Mesendoderm (in vitro differentiated cells): ENCODE measurements at regions not wholly inside any gene's neighbourhood (a gene's known extent, or its start where the extent isn't known, plus 50 kb on each side); places are given as distances from the start of the nearest gene placed in this dataset.

Experiments
- DNase-seq: peaks from one replicate; pipeline ENCODE4 v3.0.0; 2013
- H2AK5ac ChIP-seq: 2 replicates; pipeline ENCODE4 v1.6.1; 2013; ENCODE audit warnings: low read length, inconsistent platforms
- H2BK120ac ChIP-seq: 2 replicates; pipeline ENCODE4 v1.6.1; 2013; ENCODE audit warnings: low read depth, mild to moderate bottlenecking, low read length, moderate library complexity, mixed read lengths
- H2BK15ac ChIP-seq: replicated peaks from 2 replicates; pipeline ENCODE4 v1.6.1; 2013; ENCODE audit warnings: low read depth, mild to moderate bottlenecking, moderate library complexity
- H2BK5ac ChIP-seq: 2 replicates; pipeline ENCODE4 v1.6.1; 2013; ENCODE audit warnings: low read length, inconsistent platforms
- H3K18ac ChIP-seq: 2 replicates; pipeline ENCODE4 v1.6.1; 2013; ENCODE audit warnings: mild to moderate bottlenecking, low read length, mixed read lengths
- H3K23ac ChIP-seq: one replicate; pipeline ENCODE4 v1.6.1; 2013; ENCODE audit warnings: low read length
- H3K27ac ChIP-seq: 2 replicates; pipeline ENCODE4 v1.5.1; 2013; ENCODE audit warnings: low read depth, mild to moderate bottlenecking, inconsistent platforms, low read length, moderate library complexity
- H3K27me3 ChIP-seq: 2 replicates; pipeline ENCODE4 v1.6.1; 2013; ENCODE audit warnings: low read length, control low read depth, mild to moderate bottlenecking, inconsistent platforms; ENCODE audit not compliant: insufficient read depth, poor library complexity
- H3K36me3 ChIP-seq: 2 replicates; pipeline ENCODE4 v1.6.1; 2013; ENCODE audit warnings: low read length, inconsistent platforms; ENCODE audit not compliant: control insufficient read depth, insufficient read depth
- H3K4ac ChIP-seq: one replicate; pipeline ENCODE4 v1.6.1; 2013; ENCODE audit warnings: low read depth, mild to moderate bottlenecking, low read length, moderate library complexity
- H3K4me1 ChIP-seq: 2 replicates; pipeline ENCODE4 v1.6.1; 2013; ENCODE audit warnings: low read depth, low read length, inconsistent platforms; ENCODE audit not compliant: control insufficient read depth
- H3K4me2 ChIP-seq: 2 replicates; pipeline ENCODE4 v1.6.1; 2013; ENCODE audit warnings: low read length
- H3K4me3 ChIP-seq: 2 replicates; pipeline ENCODE4 v1.5.1; 2013; ENCODE audit warnings: mild to moderate bottlenecking, low read length
- H3K56ac ChIP-seq: one replicate; pipeline ENCODE4 v1.6.1; 2013; ENCODE audit warnings: low read length
- H3K79me1 ChIP-seq: 2 replicates; pipeline ENCODE4 v1.6.1; 2013; ENCODE audit warnings: low read length, inconsistent platforms
- H3K79me2 ChIP-seq: 2 replicates; pipeline ENCODE4 v1.6.1; 2013; ENCODE audit warnings: mild to moderate bottlenecking, low read length; ENCODE audit not compliant: control insufficient read depth, insufficient read depth
- H3K9ac ChIP-seq: 2 replicates; pipeline ENCODE4 v1.6.1; 2013; ENCODE audit warnings: low read length, inconsistent platforms
- H4K5ac ChIP-seq: one replicate; pipeline ENCODE4 v1.6.1; 2013; ENCODE audit warnings: low read length
- H4K8ac ChIP-seq: one replicate; pipeline ENCODE4 v1.6.1; 2013; ENCODE audit warnings: low read depth, mild to moderate bottlenecking, control low read depth, low read length, moderate library complexity
- WGBS: extraction: QIAGEN DNeasy Blood & Tissue Kit; methylation state at CpG from one replicate; pipeline ENCODE4 v1.1.7; 2013; ENCODE audit warnings: low lambda C conversion rate, missing lambda C conversion rate; ENCODE audit not compliant: insufficient coverage; ENCODE audit errors: extremely low coverage; 5-methylcytosine and 5-hydroxymethylcytosine counted together

GRCh38 chr6:12578097-12578496, 138.5 kb upstream of the PHACTR1 start:
- H2BK5ac ChIP-seq, result no peak overlapping the region
- no peaks in the 10 kb centered on the region for H3K79me2 ChIP-seq
- no peak overlapping the region for H3K4me2 ChIP-seq
- no peak overlapping the region for H4K5ac ChIP-seq
- no peak overlapping the region for H2BK120ac ChIP-seq
- no peaks in the 10 kb centered on the region for H3K36me3 ChIP-seq
- H2AK5ac ChIP-seq, result no peak overlapping the region
- H3K4me1 ChIP-seq, result no peaks in the 10 kb centered on the region
- H3K9ac ChIP-seq, result no peak overlapping the region
- no peaks in the 10 kb centered on the region for H3K27me3 ChIP-seq
- H3K4ac ChIP-seq, result no peak overlapping the region
- no peak for DNase-seq
- no peak overlapping the region for H3K27ac ChIP-seq
- no peak overlapping the region for H4K8ac ChIP-seq
- no peak overlapping the region for H3K4me3 ChIP-seq
- H2BK15ac ChIP-seq, result no peak overlapping the region
- no peak overlapping the region for H3K56ac ChIP-seq
- H3K79me1 ChIP-seq, result no peaks in the 10 kb centered on the region
- H3K18ac ChIP-seq, result no peak overlapping the region
- no peak overlapping the region for H3K23ac ChIP-seq

DNA sequence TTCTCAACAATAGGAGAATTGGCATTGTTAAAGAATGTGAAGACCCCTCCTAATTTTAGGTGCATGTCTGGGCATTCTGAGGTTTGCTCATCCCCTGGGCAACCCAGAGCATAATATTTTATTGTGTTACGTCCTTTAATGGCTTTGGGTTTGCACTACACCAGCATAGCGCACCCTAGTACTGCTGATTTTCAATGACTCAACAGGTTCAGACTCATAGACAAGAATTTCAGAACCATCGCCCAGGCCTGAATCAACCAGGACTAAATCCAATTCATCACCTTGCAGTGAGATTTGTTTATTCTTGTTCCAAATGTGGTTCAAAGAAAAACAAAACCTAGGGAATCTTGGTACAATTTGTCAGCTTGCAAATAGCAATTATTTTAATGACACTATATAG, 137.8 kb upstream of the PHACTR1 start:
- Histone ChIP-seq H3K23ac (no peak overlapping the region), H3K36me3 (no peaks in the 10 kb centered on the region), H2BK120ac (no peak overlapping the region), H3K27ac (no peak overlapping the region), H3K4me3 (no peak overlapping the region), H3K79me2 (no peaks in the 10 kb centered on the region), H3K18ac (no peak overlapping the region), H3K4me2 (no peak overlapping the region), H3K4ac (no peak overlapping the region), H2BK15ac (no peak overlapping the region), H3K27me3 (no peaks in the 10 kb centered on the region), H3K4me1 (no peaks in the 10 kb centered on the region), H3K9ac (no peak overlapping the region), H3K56ac (no peak overlapping the region), H4K8ac (no peak overlapping the region), H2AK5ac (no peak overlapping the region), H2BK5ac (no peak overlapping the region), H4K5ac (no peak overlapping the region), H3K79me1 (no peaks in the 10 kb centered on the region)
- no peak for DNase-seq
- WGBS, result no CpG with 5 or more reads among the region's 3 CpGs

GRCh38 chr6:12580290-12580689, 136.3 kb upstream of the PHACTR1 start:
- H3K27ac ChIP-seq, result no peak overlapping the region
- no peak for DNase-seq
- no peak overlapping the region for H3K23ac ChIP-seq
- H3K4me3 ChIP-seq, result no peak overlapping the region
- no CpG with 5 or more reads among the region's 3 CpGs for WGBS
- no peak overlapping the region for H3K56ac ChIP-seq
- H3K4ac ChIP-seq, result no peak overlapping the region
- no peaks in the 10 kb centered on the region for H3K79me2 ChIP-seq
- H3K36me3 ChIP-seq, result no peaks in the 10 kb centered on the region
- H2BK15ac ChIP-seq, result no peak overlapping the region
- H3K9ac ChIP-seq, result no peak overlapping the region
- no peak overlapping the region for H4K5ac ChIP-seq
- no peaks in the 10 kb centered on the region for H3K4me1 ChIP-seq
- no peak overlapping the region for H3K18ac ChIP-seq
- no peak overlapping the region for H2BK120ac ChIP-seq
- no peaks in the 10 kb centered on the region for H3K27me3 ChIP-seq
- H3K4me2 ChIP-seq, result no peak overlapping the region
- H3K79me1 ChIP-seq, result no peaks in the 10 kb centered on the region
- no peak overlapping the region for H4K8ac ChIP-seq
- H2BK5ac ChIP-seq, result no peak overlapping the region
- H2AK5ac ChIP-seq, result no peak overlapping the region

- Histone ChIP-seq H2BK5ac (no peak overlapping the region), H4K8ac (no peak overlapping the region), H3K4me3 (no peak overlapping the region), H4K5ac (no peak overlapping the region), H3K23ac (no peak overlapping the region), H3K18ac (no peak overlapping the region), H3K27me3 (no peaks in the 10 kb centered on the region), H3K79me1 (no peaks in the 10 kb centered on the region), H3K27ac (no peak overlapping the region), H2BK15ac (peak overlapping the region; percentile 74), H3K36me3 (no peaks in the 10 kb centered on the region), H2BK120ac (no peak overlapping the region), H3K79me2 (no peaks in the 10 kb centered on the region), H3K56ac (no peak overlapping the region), H3K9ac (no peak overlapping the region), H3K4me1 (no peaks in the 10 kb centered on the region), H3K4ac (no peak overlapping the region), H3K4me2 (no peak overlapping the region), H2AK5ac (no peak overlapping the region)
- WGBS, result no CpG with 5 or more reads among the region's 4 CpGs
- no peak for DNase-seq
Observed at GRCh38 chr6:12582421-12583110, 134.0 kb upstream of the PHACTR1 start.

DNA sequence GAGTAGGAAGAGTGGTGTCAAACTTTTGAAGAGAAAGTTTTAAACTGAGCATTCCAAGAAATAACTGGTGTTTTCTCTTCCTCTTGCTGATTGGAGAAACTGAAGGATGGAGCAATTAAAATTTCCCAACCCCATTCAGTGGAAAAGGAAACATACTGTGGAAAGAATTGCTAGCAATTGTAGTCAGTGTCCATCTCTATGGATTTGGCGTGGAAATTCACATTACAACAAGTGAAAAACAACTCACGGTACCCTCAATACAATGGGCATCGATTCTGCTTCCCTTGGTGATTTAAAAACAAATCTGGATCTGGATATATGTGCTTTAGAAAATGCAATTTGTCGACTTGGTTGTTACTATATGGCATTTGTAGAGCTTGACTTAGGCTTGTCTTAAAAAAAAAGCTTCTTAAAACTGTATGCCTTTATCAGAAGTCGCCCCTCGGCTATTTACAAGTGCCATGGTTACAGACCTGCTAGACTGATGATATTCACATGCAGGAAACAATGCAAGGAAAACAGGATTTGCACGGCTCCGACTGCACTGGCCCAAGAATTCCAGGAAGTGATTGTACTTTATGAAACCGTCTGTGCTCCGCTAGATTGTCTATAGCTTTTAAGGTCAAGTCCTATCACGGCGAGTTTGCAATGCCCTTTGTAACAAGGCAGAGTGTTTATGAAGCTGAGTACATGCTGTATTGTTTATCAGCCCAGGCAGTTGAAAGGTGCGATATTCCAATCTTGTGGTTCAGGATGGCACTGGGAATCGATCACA, 131.7 kb upstream of the PHACTR1 start:
- no peak overlapping the region for H3K4me2 ChIP-seq
- no peak overlapping the region for H3K18ac ChIP-seq
- no peak overlapping the region for H2BK15ac ChIP-seq
- H3K4me1 ChIP-seq, result no peaks in the 10 kb centered on the region
- no peak overlapping the region for H3K23ac ChIP-seq
- no peak overlapping the region for H3K4me3 ChIP-seq
- no peak overlapping the region for H2AK5ac ChIP-seq
- no peak overlapping the region for H4K5ac ChIP-seq
- H3K9ac ChIP-seq, result no peak overlapping the region
- no peaks in the 10 kb centered on the region for H3K36me3 ChIP-seq
- H3K4ac ChIP-seq, result no peak overlapping the region
- peak; percentile 40 for DNase-seq
- H3K27me3 ChIP-seq, result no peaks in the 10 kb centered on the region
- H3K79me1 ChIP-seq, result no peaks in the 10 kb centered on the region
- no peak overlapping the region for H2BK5ac ChIP-seq
- no peak overlapping the region for H4K8ac ChIP-seq
- no CpG with 5 or more reads among the region's 14 CpGs for WGBS
- no peaks in the 10 kb centered on the region for H3K79me2 ChIP-seq
- no peak overlapping the region for H2BK120ac ChIP-seq
- H3K56ac ChIP-seq, result no peak overlapping the region
- no peak overlapping the region for H3K27ac ChIP-seq
